ENCODE measurements at regions not wholly inside any gene's neighbourhood (a gene's known extent, or its start where the extent isn't known, plus 50 kb on each side); places are given as distances from the start of the nearest gene placed in this dataset.
"Not testable (repeated sequence)": the region's sequence is repeated elsewhere in the genome, so short reads cannot be mapped to it uniquely, and the experiment has no call there.

DNA sequence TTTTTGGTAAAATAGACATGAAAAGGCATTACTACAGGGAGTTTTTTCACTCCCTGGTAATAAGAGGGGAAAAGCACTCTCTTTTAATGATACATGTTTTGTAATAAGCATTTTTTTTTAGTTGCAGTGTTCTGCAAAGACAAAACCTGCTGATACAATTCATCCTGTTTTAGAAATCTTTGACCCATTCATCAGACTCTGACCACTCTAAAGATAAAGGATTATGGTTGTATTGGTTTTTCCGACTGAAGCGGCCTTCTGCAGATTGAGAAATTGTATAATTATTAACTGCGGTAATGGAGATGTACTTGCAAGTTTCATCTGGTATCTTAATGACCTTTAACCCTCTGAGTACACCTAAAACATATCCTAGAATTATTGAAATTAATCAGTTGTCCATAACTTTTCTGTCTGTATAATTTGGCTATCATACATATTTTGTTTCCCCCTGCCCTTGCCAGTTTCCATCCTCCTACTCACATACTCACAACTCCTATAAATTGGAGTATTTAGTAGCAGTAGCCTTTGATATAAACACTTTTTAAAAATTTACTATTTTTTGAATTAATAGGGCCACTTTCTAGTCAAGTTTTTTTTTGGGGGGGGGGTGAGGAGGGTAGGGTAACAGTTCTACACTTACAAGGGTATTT lies 79.4 kb downstream of the SYT15B start:
- H4K8ac ChIP-seq (ENCODE audit: low read length), result not testable (repeated sequence)
- WGBS, result no CpG with 5 or more reads among the region's 3 CpGs

DNA sequence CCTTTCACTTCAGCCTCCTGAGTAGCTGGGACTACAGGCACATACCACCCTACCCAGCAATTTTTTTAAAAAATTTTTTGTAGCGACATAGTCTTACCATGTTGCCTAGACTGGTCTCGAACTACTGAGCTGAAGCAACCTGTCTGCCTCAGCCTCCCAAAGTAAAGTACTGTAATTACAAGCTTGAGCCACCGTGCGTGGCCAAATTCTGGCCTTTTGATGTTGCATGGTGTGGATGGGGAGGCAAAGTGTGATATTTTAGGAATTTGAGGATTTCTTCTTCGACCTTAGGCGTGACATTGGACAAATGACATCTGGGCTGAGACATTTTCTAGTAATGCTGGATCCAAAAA lies 81.8 kb downstream of the SYT15B start:
- not testable (repeated sequence) for H3K4me2 ChIP-seq (ENCODE audit: low read length, poor library complexity, severe bottlenecking); H3K36me3 ChIP-seq (ENCODE audit: control insufficient read depth in 1 of 2, insufficient read depth in 2 of 2, low read depth in 1 of 2, low read length in 2 of 2); H3K4me1 ChIP-seq (ENCODE audit: control insufficient read depth, insufficient read depth, low read depth, low read length); H2BK5ac ChIP-seq (ENCODE audit: low read depth, low read length, poor library complexity, severe bottlenecking); H3K23ac ChIP-seq (ENCODE audit: low read length in 2 of 2); H3K27ac ChIP-seq (ENCODE audit: low read length, poor library complexity, severe bottlenecking); H3K9me3 ChIP-seq (ENCODE audit: control insufficient read depth, low read length); H3K4ac ChIP-seq (ENCODE audit: low read depth in 1 of 2, low read length in 2 of 2); H2AFZ ChIP-seq (ENCODE audit: low read depth, low read length); H2BK120ac ChIP-seq (ENCODE audit: low read depth, low read length); H2BK15ac ChIP-seq (ENCODE audit: low read depth, poor library complexity, severe bottlenecking); DNase-seq; H2BK12ac ChIP-seq (ENCODE audit: low read length in 2 of 2); H3K18ac ChIP-seq (ENCODE audit: low read depth in 1 of 2, low read length in 2 of 2); H3K14ac ChIP-seq (ENCODE audit: low read length in 2 of 2); H4K8ac ChIP-seq (ENCODE audit: low read length); H2AK5ac ChIP-seq (ENCODE audit: low read length, severe bottlenecking); H3K4me3 ChIP-seq (ENCODE audit: insufficient read depth in 1 of 2, low read depth in 1 of 2, low read length in 2 of 2); H3K79me1 ChIP-seq (replicated peaks; ENCODE audit: low read length, poor library complexity, severe bottlenecking); H3K9ac ChIP-seq (ENCODE audit: low read length); H4K91ac ChIP-seq (ENCODE audit: low read length); H3K27me3 ChIP-seq (ENCODE audit: control insufficient read depth in 1 of 2, insufficient read depth in 1 of 2, low read length in 2 of 2)
- no CpG with 5 or more reads among the region's 6 CpGs for WGBS

More for the DNA sequence above, 79.4 kb downstream of the SYT15B start:
- H3K27me3 ChIP-seq (ENCODE audit: control insufficient read depth in 1 of 2, insufficient read depth in 1 of 2, low read length in 2 of 2); H3K36me3 ChIP-seq (ENCODE audit: control insufficient read depth in 1 of 2, insufficient read depth in 2 of 2, low read depth in 1 of 2, low read length in 2 of 2); H3K23ac ChIP-seq (ENCODE audit: low read length in 2 of 2); H2BK120ac ChIP-seq (ENCODE audit: low read depth, low read length); H2BK12ac ChIP-seq (ENCODE audit: low read length in 2 of 2); H3K9me3 ChIP-seq (ENCODE audit: control insufficient read depth, low read length); H3K27ac ChIP-seq (ENCODE audit: low read length, poor library complexity, severe bottlenecking); H2AK5ac ChIP-seq (ENCODE audit: low read length, severe bottlenecking); H2BK5ac ChIP-seq (ENCODE audit: low read depth, low read length, poor library complexity, severe bottlenecking); H3K14ac ChIP-seq (ENCODE audit: low read length in 2 of 2); H3K4me2 ChIP-seq (ENCODE audit: low read length, poor library complexity, severe bottlenecking); H3K4me1 ChIP-seq (ENCODE audit: control insufficient read depth, insufficient read depth, low read depth, low read length); H3K9ac ChIP-seq (ENCODE audit: low read length); H3K18ac ChIP-seq (ENCODE audit: low read depth in 1 of 2, low read length in 2 of 2); H2AFZ ChIP-seq (ENCODE audit: low read depth, low read length); H3K79me1 ChIP-seq (replicated peaks; ENCODE audit: low read length, poor library complexity, severe bottlenecking); H4K91ac ChIP-seq (ENCODE audit: low read length); DNase-seq; H3K4ac ChIP-seq (ENCODE audit: low read depth in 1 of 2, low read length in 2 of 2); H2BK15ac ChIP-seq (ENCODE audit: low read depth, poor library complexity, severe bottlenecking); H3K4me3 ChIP-seq (ENCODE audit: insufficient read depth in 1 of 2, low read depth in 1 of 2, low read length in 2 of 2): not testable (repeated sequence)

DNA sequence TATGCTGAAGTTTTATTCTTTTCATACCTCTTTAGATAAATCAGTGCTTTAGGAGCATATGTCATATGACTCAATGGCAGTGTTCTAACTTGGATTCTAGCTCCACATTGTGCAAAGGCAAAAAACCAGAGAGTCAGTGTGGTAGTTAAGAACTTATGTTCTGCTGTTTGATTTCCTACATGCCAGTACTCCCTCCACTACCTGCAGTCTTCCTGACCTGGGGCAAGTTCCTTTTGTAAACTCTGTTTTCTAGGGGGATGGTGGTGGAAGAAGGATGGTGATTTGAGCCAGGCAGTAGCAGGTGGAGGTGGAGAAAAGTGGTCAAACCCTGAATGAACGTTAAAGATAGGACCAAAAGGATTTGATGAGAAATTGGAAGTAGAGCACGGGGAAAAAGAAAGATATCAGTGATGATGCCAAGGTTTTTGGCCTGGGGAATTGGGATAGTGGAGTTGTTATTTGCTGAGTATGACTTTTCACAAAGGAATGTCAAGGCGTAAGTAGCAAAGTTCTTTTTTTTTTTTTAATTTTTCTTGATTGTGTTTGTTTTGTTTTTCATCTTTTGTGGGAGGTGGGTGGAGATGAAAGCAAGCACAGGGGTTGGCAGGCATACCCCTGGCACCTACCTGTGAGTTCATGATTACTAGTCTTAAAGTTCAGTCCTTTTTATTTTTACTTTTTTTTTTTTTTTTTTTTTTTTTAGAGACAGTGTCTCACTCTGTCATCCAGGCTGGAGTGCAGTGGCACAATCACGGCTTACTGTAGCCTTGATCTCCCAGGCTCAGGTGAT lies 82.3 kb downstream of the SYT15B start:
- not testable (repeated sequence) for H4K91ac ChIP-seq (ENCODE audit: low read length); H2AFZ ChIP-seq (ENCODE audit: low read depth, low read length); H3K14ac ChIP-seq (ENCODE audit: low read length in 2 of 2); H2BK12ac ChIP-seq (ENCODE audit: low read length in 2 of 2); H2BK5ac ChIP-seq (ENCODE audit: low read depth, low read length, poor library complexity, severe bottlenecking); H2BK15ac ChIP-seq (ENCODE audit: low read depth, poor library complexity, severe bottlenecking); H3K23ac ChIP-seq (ENCODE audit: low read length in 2 of 2); H4K8ac ChIP-seq (ENCODE audit: low read length); H3K4me3 ChIP-seq (ENCODE audit: insufficient read depth in 1 of 2, low read depth in 1 of 2, low read length in 2 of 2); H3K36me3 ChIP-seq (ENCODE audit: control insufficient read depth in 1 of 2, insufficient read depth in 2 of 2, low read depth in 1 of 2, low read length in 2 of 2); H3K18ac ChIP-seq (ENCODE audit: low read depth in 1 of 2, low read length in 2 of 2); H3K9me3 ChIP-seq (ENCODE audit: control insufficient read depth, low read length); H3K9ac ChIP-seq (ENCODE audit: low read length); H3K4ac ChIP-seq (ENCODE audit: low read depth in 1 of 2, low read length in 2 of 2); H3K27me3 ChIP-seq (ENCODE audit: control insufficient read depth in 1 of 2, insufficient read depth in 1 of 2, low read length in 2 of 2); H3K27ac ChIP-seq (ENCODE audit: low read length, poor library complexity, severe bottlenecking); H2AK5ac ChIP-seq (ENCODE audit: low read length, severe bottlenecking); H3K4me2 ChIP-seq (ENCODE audit: low read length, poor library complexity, severe bottlenecking); H3K79me1 ChIP-seq (replicated peaks; ENCODE audit: low read length, poor library complexity, severe bottlenecking); DNase-seq; H2BK120ac ChIP-seq (ENCODE audit: low read depth, low read length); H3K4me1 ChIP-seq (ENCODE audit: control insufficient read depth, insufficient read depth, low read depth, low read length)
- WGBS, result 86% methylated on average over 1 of the region's 4 CpGs

DNA sequence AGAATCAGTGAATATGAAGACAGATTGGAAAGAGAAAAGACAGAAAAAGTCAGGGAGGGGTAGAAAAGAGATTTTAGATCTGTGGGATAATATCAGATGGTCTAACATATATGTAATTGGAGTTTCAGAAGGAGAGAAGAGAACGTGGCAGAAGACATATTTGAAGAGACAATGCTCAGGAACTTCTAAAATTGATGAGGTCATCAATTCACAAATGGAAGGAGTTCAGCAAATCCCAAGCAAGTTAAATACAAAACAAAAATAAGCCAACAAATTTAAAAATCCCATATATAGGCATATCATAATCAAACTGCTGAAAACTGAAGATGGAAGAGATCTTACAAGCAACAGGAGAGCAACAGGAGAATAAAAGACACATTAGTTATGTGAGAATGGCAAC lies 87.3 kb downstream of the SYT15B start:
- H3K79me1 ChIP-seq (replicated peaks; ENCODE audit: low read length, poor library complexity, severe bottlenecking); H3K4me2 ChIP-seq (ENCODE audit: low read length, poor library complexity, severe bottlenecking); DNase-seq; H3K36me3 ChIP-seq (ENCODE audit: control insufficient read depth in 1 of 2, insufficient read depth in 2 of 2, low read depth in 1 of 2, low read length in 2 of 2); H4K91ac ChIP-seq (ENCODE audit: low read length); H2AFZ ChIP-seq (ENCODE audit: low read depth, low read length); H3K4ac ChIP-seq (ENCODE audit: low read depth in 1 of 2, low read length in 2 of 2); H3K9me3 ChIP-seq (ENCODE audit: control insufficient read depth, low read length); H3K27me3 ChIP-seq (ENCODE audit: control insufficient read depth in 1 of 2, insufficient read depth in 1 of 2, low read length in 2 of 2); H3K4me1 ChIP-seq (ENCODE audit: control insufficient read depth, insufficient read depth, low read depth, low read length); H3K14ac ChIP-seq (ENCODE audit: low read length in 2 of 2); H3K18ac ChIP-seq (ENCODE audit: low read depth in 1 of 2, low read length in 2 of 2); H3K27ac ChIP-seq (ENCODE audit: low read length, poor library complexity, severe bottlenecking); H2BK5ac ChIP-seq (ENCODE audit: low read depth, low read length, poor library complexity, severe bottlenecking); H4K8ac ChIP-seq (ENCODE audit: low read length); H2AK5ac ChIP-seq (ENCODE audit: low read length, severe bottlenecking); H3K9ac ChIP-seq (ENCODE audit: low read length); H2BK15ac ChIP-seq (ENCODE audit: low read depth, poor library complexity, severe bottlenecking); H3K23ac ChIP-seq (ENCODE audit: low read length in 2 of 2); H2BK12ac ChIP-seq (ENCODE audit: low read length in 2 of 2); H3K4me3 ChIP-seq (ENCODE audit: insufficient read depth in 1 of 2, low read depth in 1 of 2, low read length in 2 of 2); H2BK120ac ChIP-seq (ENCODE audit: low read depth, low read length): not testable (repeated sequence)
- no CpG with 5 or more reads among the region's 1 CpG for WGBS
